ENCODE measurements at regions not wholly inside any gene's neighbourhood (a gene's known extent, or its start where the extent isn't known, plus 50 kb on each side); places are given as distances from the start of the nearest gene placed in this dataset.
A peak's percentile ranks its signal among the peaks of the same experiment; 100 is the strongest.

- 0 out of 2 replicates have a peak, but pooled peaks have one; percentile 39 for TF ChIP-seq CTCF (conservative IDR thresholded peaks at IDR 0.05; ENCODE audit: low read depth, low read length)
- TF ChIP-seq EZH2 (IDR thresholded peaks at IDR 0.05; ENCODE audit: borderline replicate concordance, low read depth, low read length, poor library complexity, severe bottlenecking), result no peak
- Histone ChIP-seq H3K9me3 (ENCODE audit: low read depth, low read length, poor library complexity, severe bottlenecking) (peaks cover 11% of the 10 kb centered on the region), H3K36me3 (ENCODE audit: insufficient read depth, low read length, poor library complexity, severe bottlenecking) (no peaks in the 10 kb centered on the region), H3K4me1 (ENCODE audit: insufficient read depth, low read length, poor library complexity, severe bottlenecking) (peaks cover 10% of the 10 kb centered on the region), H3K27me3 (replicated peaks; ENCODE audit: insufficient read depth, low read depth, low read length, poor library complexity) (no peaks in the 10 kb centered on the region), H3K27ac (ENCODE audit: low read depth, low read length, poor library complexity, severe bottlenecking) (no peak overlapping the region), H3K4me3 (ENCODE audit: low read depth, low read length, poor library complexity, severe bottlenecking) (no peak overlapping the region)
- intact Hi-C loops (cut with micrococcal nuclease; ENCODE audit: unreplicated experiment), result loop anchor here (5.0 kb wide), 1 partner anchor 190 kb away; no protein-coding TSS in a partner anchor
- BruUV-seq (replicated peaks), result no TSS peak
- POLR2A ChIA-PET (ENCODE audit: low non-redundant PET), result no interaction called here
- peak; percentile 46 for DNase-seq (ENCODE audit: low spot score)
- CTCF ChIA-PET, result no interaction called here
Measured at GRCh38 chr14:86462193-86462753, 932.3 kb downstream of the FLRT2 start.

- no peak for DNase-seq (ENCODE audit: low spot score)
- CTCF ChIA-PET, result no interaction called here
- POLR2A ChIA-PET (ENCODE audit: low non-redundant PET), result no interaction called here
- intact Hi-C loops (cut with micrococcal nuclease; ENCODE audit: unreplicated experiment), result no loop called here
- no peaks in the 10 kb centered on the region for H3K27me3 ChIP-seq (replicated peaks; ENCODE audit: insufficient read depth, low read depth, low read length, poor library complexity)
- no peaks in the 10 kb centered on the region for H3K36me3 ChIP-seq (ENCODE audit: insufficient read depth, low read length, poor library complexity, severe bottlenecking)
- peaks cover 11% of the 10 kb centered on the region for H3K9me3 ChIP-seq (ENCODE audit: low read depth, low read length, poor library complexity, severe bottlenecking)
- H3K4me3 ChIP-seq (ENCODE audit: low read depth, low read length, poor library complexity, severe bottlenecking), result no peak overlapping the region
- BruUV-seq (replicated peaks), result no TSS peak
- no peak for TF ChIP-seq EZH2 (IDR thresholded peaks at IDR 0.05; ENCODE audit: borderline replicate concordance, low read depth, low read length, poor library complexity, severe bottlenecking)
- no peak for TF ChIP-seq CTCF (conservative IDR thresholded peaks at IDR 0.05; ENCODE audit: low read depth, low read length)
- H3K27ac ChIP-seq (ENCODE audit: low read depth, low read length, poor library complexity, severe bottlenecking), result no peak overlapping the region
- H3K4me1 ChIP-seq (ENCODE audit: insufficient read depth, low read length, poor library complexity, severe bottlenecking), result no peaks in the 10 kb centered on the region
Measured at GRCh38 chr14:86457481-86458135, 927.7 kb downstream of the FLRT2 start.

GRCh38 chr14:86450085-86450484 is 920.1 kb downstream of the FLRT2 start:
- DNase-seq (ENCODE audit: low spot score), result no peak
- no peaks in the 10 kb centered on the region for H3K9me3 ChIP-seq (ENCODE audit: low read depth, low read length, poor library complexity, severe bottlenecking)
- no peaks in the 10 kb centered on the region for H3K27me3 ChIP-seq (replicated peaks; ENCODE audit: insufficient read depth, low read depth, low read length, poor library complexity)
- no peak overlapping the region for H3K4me3 ChIP-seq (ENCODE audit: low read depth, low read length, poor library complexity, severe bottlenecking)
- no TSS peak for BruUV-seq (replicated peaks)
- CTCF ChIA-PET, result no interaction called here
- POLR2A ChIA-PET (ENCODE audit: low non-redundant PET), result no interaction called here
- TF ChIP-seq CTCF (conservative IDR thresholded peaks at IDR 0.05; ENCODE audit: low read depth, low read length) (no peak), EZH2 (IDR thresholded peaks at IDR 0.05; ENCODE audit: borderline replicate concordance, low read depth, low read length, poor library complexity, severe bottlenecking) (no peak)
- no peaks in the 10 kb centered on the region for H3K4me1 ChIP-seq (ENCODE audit: insufficient read depth, low read length, poor library complexity, severe bottlenecking)
- H3K36me3 ChIP-seq (ENCODE audit: insufficient read depth, low read length, poor library complexity, severe bottlenecking), result no peaks in the 10 kb centered on the region
- no peak overlapping the region for H3K27ac ChIP-seq (ENCODE audit: low read depth, low read length, poor library complexity, severe bottlenecking)
- intact Hi-C loops (cut with micrococcal nuclease; ENCODE audit: unreplicated experiment), result no loop called here
